SU-DHL-6 (cell line): ENCODE measurements at regions not wholly inside any gene's neighbourhood (a gene's known extent, or its start where the extent isn't known, plus 50 kb on each side); places are given as distances from the start of the nearest gene placed in this dataset.

ENCODE experiments used
- H2AFZ ChIP-seq: fragments of 200-600 bp; sonication (generic); 2 replicates; pipeline ENCODE4 v1.6.1; 2014; ENCODE audit warnings: low read depth, mild to moderate bottlenecking, moderate library complexity, mixed read lengths, antibody characterized with exemption, low read length; ENCODE audit not compliant: severe bottlenecking
- H3F3A ChIP-seq: fragments of 200-600 bp; shearing (Covaris generic); 2 replicates; pipeline ENCODE4 v1.6.0; 2016; ENCODE audit warnings: antibody characterized with exemption, mild to moderate bottlenecking; ENCODE audit not compliant: insufficient read depth
- H3K27ac ChIP-seq: fragments of 200-600 bp; sonication (generic); 2 replicates; pipeline ENCODE4 v1.5.1; 2016; ENCODE audit warnings: low read depth, mild to moderate bottlenecking, low read length, moderate library complexity, mixed read lengths
- H3K27me3 ChIP-seq: fragments of 200-600 bp; sonication (generic), shearing (Covaris generic); 2 replicates; pipeline ENCODE4 v1.6.0; 2014; ENCODE audit warnings: mild to moderate bottlenecking, low read length
- H3K36me3 ChIP-seq: fragments of 200-600 bp; sonication (generic); 2 replicates; pipeline ENCODE4 v1.6.1; 2014; ENCODE audit warnings: mild to moderate bottlenecking, low read length, mixed read lengths
- H3K4me2 ChIP-seq: fragments of 300-600, 200-600 bp; shearing (Covaris generic), sonication (generic); 2 replicates; pipeline ENCODE4 v1.6.0; 2014; ENCODE audit warnings: low read length, low read depth, mild to moderate bottlenecking; ENCODE audit not compliant: poor library complexity, severe bottlenecking
- H3K4me3 ChIP-seq: fragments of 200-600 bp; sonication (generic); 2 replicates; pipeline ENCODE4 v1.5.1; 2014; ENCODE audit warnings: antibody characterized with exemption, low read length, mild to moderate bottlenecking, mixed read lengths; ENCODE audit not compliant: insufficient read depth, poor library complexity, severe bottlenecking
- H3K79me2 ChIP-seq: fragments of 200-600 bp; sonication (generic); 2 replicates; pipeline ENCODE4 v1.6.1; 2014; ENCODE audit warnings: mild to moderate bottlenecking, low read length, moderate library complexity; ENCODE audit not compliant: insufficient read depth
- H3K9ac ChIP-seq: fragments of 200-600 bp; sonication (generic); 2 replicates; pipeline ENCODE4 v1.7.0; 2014; ENCODE audit warnings: mild to moderate bottlenecking, low read length
- H3K9me2 ChIP-seq: fragments of 200-600 bp; sonication (generic); replicated peaks from 2 replicates; pipeline ENCODE4 v1.6.1; 2014; ENCODE audit warnings: low read length; ENCODE audit not compliant: insufficient read depth
- H3K9me3 ChIP-seq: fragments of 200-600 bp; sonication (generic); 2 replicates; pipeline ENCODE4 v1.6.1; 2014; ENCODE audit warnings: low read length, mixed read lengths; ENCODE audit not compliant: insufficient read depth
- H4K20me1 ChIP-seq: fragments of 200-600 bp; sonication (generic); 2 replicates; pipeline ENCODE4 v1.6.1; 2014; ENCODE audit warnings: low read depth, mild to moderate bottlenecking, antibody characterized with exemption, low read length, moderate library complexity, mixed read lengths
- EZH2phosphoT487 ChIP-seq: fragments of 200-600 bp; sonication (generic), shearing (Covaris generic); conservative IDR thresholded peaks from 2 replicates; pipeline ENCODE4 v1.6.1; 2018; ENCODE audit warnings: mild to moderate bottlenecking, antibody characterized with exemption, low read length, moderate library complexity, mixed read lengths
- TF ChIP-seq, protein P1 (sequence below): fragments of 200-600 bp; sonication (generic); IDR thresholded peaks from one replicate; pipeline ENCODE4 v1.5.1; 2017; ENCODE audit warnings: antibody characterized with exemption, mild to moderate bottlenecking, low read length, moderate library complexity; ENCODE audit not compliant: insufficient read depth, poor library complexity, severe bottlenecking

GRCh38 chr1:194026422-194026821 lies 840.0 kb upstream of the B3GALT2 start:
- Histone ChIP-seq H2AFZ (no peak overlapping the region), H3K79me2 (no peaks in the 10 kb centered on the region), H3K9me2 (no peaks in the 10 kb centered on the region), H3K4me2 (no peak overlapping the region), H3K27ac (no peak overlapping the region), H3F3A (no peaks in the 10 kb centered on the region), H3K36me3 (no peaks in the 10 kb centered on the region), H3K9me3 (no peaks in the 10 kb centered on the region), H3K4me3 (no peak overlapping the region), H3K27me3 (no peaks in the 10 kb centered on the region), H3K9ac (no peak overlapping the region), H4K20me1 (no peaks in the 10 kb centered on the region)
- TF ChIP-seq EZH2phosphoT487, result no peak
- TF ChIP-seq, protein P1, sequence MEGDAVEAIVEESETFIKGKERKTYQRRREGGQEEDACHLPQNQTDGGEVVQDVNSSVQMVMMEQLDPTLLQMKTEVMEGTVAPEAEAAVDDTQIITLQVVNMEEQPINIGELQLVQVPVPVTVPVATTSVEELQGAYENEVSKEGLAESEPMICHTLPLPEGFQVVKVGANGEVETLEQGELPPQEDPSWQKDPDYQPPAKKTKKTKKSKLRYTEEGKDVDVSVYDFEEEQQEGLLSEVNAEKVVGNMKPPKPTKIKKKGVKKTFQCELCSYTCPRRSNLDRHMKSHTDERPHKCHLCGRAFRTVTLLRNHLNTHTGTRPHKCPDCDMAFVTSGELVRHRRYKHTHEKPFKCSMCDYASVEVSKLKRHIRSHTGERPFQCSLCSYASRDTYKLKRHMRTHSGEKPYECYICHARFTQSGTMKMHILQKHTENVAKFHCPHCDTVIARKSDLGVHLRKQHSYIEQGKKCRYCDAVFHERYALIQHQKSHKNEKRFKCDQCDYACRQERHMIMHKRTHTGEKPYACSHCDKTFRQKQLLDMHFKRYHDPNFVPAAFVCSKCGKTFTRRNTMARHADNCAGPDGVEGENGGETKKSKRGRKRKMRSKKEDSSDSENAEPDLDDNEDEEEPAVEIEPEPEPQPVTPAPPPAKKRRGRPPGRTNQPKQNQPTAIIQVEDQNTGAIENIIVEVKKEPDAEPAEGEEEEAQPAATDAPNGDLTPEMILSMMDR, result no peak

DNA sequence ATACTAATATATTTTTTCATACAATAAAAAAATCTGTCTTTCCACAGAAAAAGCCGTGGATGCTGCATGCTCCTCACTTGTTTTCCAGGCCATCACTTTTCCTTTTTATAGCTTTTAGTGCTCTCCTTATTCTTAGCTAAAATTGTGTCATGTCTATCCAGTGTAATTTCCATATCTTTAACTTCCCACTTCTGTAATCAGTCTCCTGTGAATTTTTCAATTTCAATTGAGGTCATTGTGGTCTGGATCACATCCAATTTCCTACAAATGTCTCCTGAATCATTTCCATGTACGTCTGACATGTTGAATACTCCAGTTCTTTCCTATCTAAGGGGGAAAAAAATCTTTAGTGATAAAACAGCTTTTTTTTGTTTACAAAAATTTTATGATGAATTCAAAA lies 838.2 kb upstream of the B3GALT2 start:
- no peaks in the 10 kb centered on the region for H3K9me3 ChIP-seq
- H3K4me2 ChIP-seq, result no peak overlapping the region
- H3K36me3 ChIP-seq, result no peaks in the 10 kb centered on the region
- no peaks in the 10 kb centered on the region for H3K27me3 ChIP-seq
- H3F3A ChIP-seq, result no peaks in the 10 kb centered on the region
- no peaks in the 10 kb centered on the region for H3K9me2 ChIP-seq
- no peaks in the 10 kb centered on the region for H3K79me2 ChIP-seq
- no peak overlapping the region for H2AFZ ChIP-seq
- H3K4me3 ChIP-seq, result no peak overlapping the region
- no peak overlapping the region for H3K27ac ChIP-seq
- H3K9ac ChIP-seq, result no peak overlapping the region
- no peak for TF ChIP-seq EZH2phosphoT487
- TF ChIP-seq, protein P1, result no peak
- H4K20me1 ChIP-seq, result no peaks in the 10 kb centered on the region

DNA sequence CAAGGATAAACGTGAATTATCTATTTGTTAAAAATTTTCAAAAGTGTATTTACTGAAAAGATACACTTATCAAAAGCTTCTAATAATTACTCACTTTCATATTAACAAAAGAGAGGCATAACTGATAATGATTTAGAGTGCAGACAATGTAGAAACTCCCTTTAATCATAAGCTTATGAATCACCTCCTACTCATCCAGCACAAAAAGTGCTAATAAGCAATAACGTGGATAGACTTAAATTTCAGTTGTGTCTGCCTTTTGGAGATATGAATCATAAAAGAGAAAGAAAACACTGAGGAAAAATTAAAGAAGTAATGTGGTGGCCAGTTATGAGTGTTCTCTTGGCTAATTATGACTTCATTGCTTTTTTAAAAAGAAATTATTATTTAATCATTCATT lies 827.6 kb upstream of the B3GALT2 start:
- TF ChIP-seq, protein P1, result no peak
- no peak for TF ChIP-seq EZH2phosphoT487
- no peak overlapping the region for H3K9ac ChIP-seq
- no peak overlapping the region for H3K4me3 ChIP-seq
- no peaks in the 10 kb centered on the region for H3K27me3 ChIP-seq
- no peak overlapping the region for H3K27ac ChIP-seq
- peak overlapping the region; percentile 18 for H2AFZ ChIP-seq
- H3K79me2 ChIP-seq, result no peaks in the 10 kb centered on the region
- no peaks in the 10 kb centered on the region for H3K9me2 ChIP-seq
- no peaks in the 10 kb centered on the region for H4K20me1 ChIP-seq
- no peaks in the 10 kb centered on the region for H3F3A ChIP-seq
- no peaks in the 10 kb centered on the region for H3K36me3 ChIP-seq
- no peak overlapping the region for H3K4me2 ChIP-seq
- peaks cover 2% of the 10 kb centered on the region; the same call in 1 of the 2 replicates for H3K9me3 ChIP-seq
